Lung microvascular endothelial cell (primary cell): ENCODE measurements at regions not wholly inside any gene's neighbourhood (a gene's known extent, or its start where the extent isn't known, plus 50 kb on each side); places are given as distances from the start of the nearest gene placed in this dataset.
"Not testable (repeated sequence)": the region's sequence is repeated elsewhere in the genome, so short reads cannot be mapped to it uniquely, and the experiment has no call there.

Experiments used
- DNase-seq, 2 donors: peaks; one replicate each; pipeline versions ENCODE4 v3.0.0 to v3.0.0-alpha.2; 2010; ENCODE audit warnings: low read depth in 2 of 2

DNA sequence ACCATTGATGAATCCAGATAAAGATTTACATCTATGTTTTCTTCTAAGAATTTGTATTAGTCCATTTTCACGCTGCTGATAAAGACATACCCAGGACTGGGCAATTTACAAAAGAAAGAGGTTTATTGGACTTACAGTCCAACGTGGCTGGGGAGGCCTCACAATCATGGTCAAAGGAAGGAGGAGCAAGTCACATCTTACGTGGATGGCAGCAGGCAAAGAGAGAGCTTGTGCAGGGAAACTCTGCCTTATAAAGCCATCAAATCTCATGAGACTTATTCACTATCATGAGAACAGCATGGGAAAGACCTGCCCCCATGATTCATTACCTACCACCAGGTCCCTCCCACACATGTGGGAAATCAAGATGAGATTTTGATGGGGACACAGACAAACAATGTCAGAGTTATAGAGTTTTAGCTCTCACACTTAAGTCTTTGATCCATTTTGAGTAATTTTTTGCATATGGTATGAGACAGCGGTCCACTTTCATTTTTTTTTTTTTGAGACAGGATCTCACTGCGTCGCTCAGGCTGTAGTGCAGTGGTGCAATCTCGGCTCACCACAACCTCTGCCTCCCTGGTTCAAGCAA is 53.5 kb upstream of the JADE2 start:
- not testable (repeated sequence) for DNase-seq

DNA sequence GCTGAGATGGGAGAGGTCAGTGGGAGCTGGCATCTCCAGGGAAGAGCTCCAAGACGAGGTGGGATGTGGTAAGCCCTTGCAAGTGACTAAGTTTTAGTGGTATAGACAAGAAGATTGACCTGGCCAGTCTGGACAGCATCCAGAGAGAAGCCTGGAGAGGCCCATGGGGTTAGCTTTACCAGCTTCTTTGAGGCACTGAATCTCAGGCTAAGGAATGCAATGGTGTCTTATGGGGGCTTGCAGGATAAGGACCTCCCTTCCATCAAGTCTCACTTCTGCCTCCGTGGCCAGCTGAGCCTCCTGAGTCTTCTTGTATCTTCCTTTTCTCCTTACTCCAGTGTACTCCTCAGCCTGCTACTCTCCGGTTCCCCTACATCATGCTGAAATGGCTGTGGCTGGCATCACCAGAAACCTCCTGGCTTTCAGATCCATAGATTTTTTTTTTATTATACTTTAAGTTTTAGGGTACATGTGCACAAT is 56.5 kb upstream of the JADE2 start:
- no peak for DNase-seq

DNA sequence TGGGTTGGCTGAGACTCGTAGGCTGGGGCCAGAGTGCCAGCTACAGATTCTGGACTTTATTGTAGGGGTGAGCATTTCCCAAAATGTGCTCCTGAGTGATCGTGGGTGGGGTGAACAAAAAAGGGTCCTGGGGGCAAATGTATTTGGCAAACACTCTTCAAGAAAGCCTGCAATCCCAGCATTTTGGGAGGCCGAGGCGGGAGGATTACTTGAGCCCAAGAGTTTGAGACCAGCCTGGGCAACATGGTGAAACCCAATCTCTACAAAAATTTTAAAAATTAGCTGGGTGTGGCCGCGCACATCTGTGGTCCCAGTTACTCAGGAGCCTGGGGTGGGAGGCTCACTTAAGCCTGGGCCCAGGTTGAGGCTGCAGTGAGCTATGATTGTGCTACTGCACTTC is 55.5 kb upstream of the CDKN2AIPNL start:
- no peak for DNase-seq

DNA sequence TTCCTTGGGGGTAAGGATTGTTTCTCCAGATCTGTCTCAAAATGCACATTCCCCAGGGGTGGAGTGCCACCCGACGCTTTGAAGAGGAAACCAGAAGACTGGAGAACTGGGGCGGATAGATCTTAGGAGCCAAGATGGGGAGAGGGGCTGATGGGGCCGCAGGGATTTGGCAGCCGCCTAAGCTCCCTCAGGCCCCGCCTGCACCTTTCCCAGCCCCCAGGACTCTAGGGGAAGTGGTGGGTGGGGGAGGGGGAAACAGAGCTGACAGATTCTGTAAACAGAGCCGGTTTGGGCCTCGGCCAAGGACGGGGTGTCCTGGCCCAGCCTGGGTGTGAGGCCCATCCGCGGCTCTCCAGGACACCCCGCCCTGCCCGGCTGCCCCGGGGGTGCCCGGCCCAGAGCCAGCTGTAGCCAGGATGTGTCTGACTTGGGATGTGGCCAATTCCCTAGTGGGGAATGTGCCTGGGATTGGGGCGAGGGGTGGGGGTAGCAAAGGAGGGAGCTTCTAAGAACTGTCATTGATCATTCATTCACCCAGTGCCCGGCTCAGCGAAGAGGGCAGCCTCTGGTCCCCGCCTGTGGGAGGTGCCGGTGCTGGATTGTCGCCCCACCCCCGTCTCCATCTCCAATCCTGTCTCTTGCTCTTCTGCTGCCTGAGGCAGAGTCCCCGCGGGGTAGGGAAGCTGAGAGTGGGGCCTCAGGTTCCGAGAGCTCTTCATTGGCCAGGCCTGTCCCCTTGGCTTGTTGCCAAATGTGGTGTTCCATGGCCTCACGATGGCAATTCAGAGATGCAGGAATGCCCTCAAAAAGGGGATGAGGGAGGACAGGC is 54.8 kb upstream of the CDKN2AIPNL start:
- DNase-seq = peak; percentile 81 to 93

DNA sequence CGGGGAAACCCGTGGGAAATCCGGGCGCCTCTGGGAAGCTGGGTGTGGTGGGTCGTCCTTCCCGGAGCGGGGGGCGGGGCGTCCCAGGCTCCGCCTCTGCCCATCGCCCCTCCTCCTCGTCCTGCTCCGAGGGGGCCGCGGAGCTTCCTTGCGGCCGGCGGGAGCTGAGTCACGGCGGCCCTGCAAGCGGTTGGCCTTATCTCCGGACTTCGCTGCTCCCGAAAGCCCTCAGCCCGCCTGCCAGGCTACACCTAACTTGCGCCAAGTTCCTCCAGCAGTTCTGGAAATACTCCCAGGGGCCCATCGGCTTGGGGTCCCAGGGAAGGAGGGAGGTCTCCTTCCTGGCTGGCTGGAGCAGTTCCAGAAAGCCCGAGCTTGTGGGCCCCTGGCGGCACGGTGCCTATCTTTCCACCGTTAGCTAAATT is 54.1 kb upstream of the CDKN2AIPNL start:
- DNase-seq = peak; percentile 93 to 96

DNA sequence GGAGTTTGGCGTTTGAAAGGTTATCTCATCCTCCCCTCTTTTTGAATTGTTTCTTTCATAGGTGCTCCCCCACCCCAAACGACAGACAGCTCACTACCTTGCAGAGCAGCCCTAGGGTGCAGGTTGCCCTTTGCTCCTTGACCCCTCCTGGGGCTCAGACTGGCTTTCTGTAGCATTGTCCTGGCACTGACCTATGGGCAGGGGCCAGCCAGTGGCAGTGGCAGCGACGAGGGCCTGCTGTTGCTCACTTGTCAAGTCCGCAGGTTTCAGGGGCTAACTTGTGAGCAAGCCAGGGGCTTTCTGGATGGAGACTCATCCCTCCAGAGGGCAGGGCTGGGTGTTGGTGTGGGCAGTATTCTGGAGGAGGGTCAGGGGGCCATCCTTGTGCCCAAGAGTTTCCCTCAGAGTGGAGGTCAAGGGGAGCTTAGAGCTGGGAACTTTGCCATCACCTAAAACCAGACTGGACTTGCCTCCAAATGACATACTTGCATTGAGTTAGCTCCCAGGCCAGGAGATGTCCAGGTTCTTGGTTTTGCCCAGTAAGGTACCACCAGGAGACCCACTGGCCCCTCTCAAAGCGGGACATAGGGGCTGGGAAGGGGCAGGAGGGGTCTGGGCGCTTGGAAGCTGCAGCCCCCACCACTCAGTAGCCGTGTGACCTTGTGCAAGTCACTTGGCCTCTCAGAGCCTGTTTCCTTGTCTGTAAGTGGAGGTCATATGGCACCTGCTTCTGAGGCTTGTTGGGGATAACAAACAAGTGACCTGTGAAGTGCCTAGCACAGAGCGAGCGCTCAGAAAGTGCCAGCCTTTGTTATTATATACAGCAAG is 53.5 kb upstream of the CDKN2AIPNL start:
- no peak for DNase-seq

DNA sequence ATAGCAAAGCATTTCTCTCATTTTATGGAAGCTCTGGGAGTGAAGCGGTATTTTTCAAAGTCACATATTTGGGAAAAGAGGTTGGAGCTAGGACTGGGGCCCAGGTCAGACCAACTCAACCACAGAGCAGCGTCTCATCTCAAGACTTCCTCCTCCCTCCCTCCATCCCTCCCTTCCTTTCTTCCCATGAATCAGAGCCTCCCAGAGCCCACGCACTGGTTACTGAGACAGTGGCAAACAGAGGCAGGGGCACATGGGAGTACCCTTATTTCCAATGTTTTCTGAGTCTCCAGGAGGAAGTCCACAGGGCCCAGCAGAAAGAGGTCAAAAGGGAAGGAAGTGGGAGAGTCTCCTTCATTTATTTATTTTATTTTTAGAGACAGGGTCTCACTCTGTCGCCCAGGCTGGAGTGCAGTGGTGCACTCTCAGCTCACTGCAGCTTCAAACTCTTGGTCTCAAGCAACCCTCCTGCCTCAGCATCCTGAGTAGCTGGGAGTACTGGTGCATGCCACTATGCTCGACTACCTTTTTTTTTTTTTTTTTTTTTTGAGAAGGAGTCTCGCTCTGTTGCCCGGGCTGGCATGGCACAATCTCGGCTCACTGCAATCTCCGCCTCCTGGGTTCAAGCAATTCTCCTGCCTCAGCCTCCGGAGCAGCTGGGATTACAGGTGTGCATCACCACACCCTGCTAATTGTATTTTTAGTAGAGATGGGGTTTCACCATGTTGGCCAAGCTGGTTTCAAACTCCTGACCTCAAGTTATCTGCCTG is 52.5 kb upstream of the CDKN2AIPNL start:
- DNase-seq = peak in 1 of 2 donors; percentile 30

DNA sequence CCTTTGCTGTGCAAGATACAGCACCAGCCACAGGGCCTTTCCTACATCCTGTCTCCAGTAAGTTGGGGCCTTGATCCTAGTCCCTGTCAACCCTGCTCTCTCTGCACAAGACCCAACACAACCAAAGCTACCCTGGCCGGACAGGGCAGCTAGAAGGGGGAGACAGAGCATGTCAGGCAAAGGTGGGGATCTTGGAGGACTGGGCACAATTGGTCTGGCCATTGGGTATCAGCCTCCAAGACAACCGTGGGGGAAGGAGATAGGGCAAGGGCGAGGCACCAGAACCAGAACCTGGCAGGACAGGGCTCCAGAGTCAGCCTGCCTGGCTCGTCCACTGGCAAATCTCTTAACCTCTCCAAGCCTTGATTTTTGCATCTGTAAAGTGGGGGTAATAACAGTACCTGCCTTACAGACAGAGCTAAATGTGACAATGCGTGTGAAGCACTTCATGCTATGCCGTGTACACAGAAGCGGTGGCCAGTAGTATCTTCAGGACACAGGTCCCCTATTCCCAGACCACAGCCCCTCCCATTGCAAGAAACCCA is 51.6 kb upstream of the CDKN2AIPNL start:
- no peak for DNase-seq

DNA sequence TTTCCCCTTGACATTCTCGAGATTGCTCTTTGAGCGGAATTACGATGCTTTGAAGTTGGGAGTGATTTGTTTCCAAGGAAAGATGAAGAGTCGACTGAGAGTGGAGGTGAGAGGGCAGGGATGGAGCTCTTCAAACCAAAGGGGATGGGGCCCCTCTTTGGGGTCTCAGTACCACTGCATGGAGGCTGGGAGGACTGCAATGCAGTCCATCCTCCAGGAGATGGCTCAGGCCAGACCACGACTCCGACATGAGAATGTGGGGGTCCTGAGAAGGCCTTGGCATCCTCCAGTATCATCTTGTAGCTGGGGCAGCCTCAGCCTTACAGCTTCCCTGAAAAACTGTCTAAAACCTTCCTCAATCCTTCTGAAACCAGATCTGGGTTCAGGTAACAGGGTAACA is 51.1 kb upstream of the CDKN2AIPNL start:
- DNase-seq = no peak

DNA sequence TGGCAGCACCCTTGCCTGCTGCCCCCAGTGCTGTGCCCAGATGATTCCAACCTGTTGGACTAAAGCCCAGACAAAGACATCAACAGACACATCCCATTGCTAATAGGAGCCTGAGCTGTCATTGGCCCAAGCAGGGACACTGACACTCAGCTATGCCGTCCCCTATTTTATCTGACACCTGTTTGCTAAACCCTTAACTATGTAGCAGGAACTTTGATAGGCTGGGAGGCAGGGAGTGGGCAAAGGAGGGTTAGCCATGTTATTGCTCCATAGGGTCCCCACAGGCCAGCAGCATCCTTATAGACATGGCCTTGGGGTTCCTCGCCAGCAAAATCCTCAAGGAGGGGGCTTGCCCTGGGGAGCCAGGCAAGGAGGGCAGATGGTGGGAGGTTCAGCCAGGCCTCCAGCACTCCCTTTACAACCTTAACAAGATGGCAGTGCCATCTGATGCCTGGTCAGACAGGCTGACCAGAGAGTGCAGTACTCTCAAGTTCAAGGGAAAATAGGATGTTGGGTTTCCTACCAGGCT is 50.4 kb upstream of the CDKN2AIPNL start:
- no peak for DNase-seq
